AG10803 (cell line): ENCODE measurements at regions not wholly inside any gene's neighbourhood (a gene's known extent, or its start where the extent isn't known, plus 50 kb on each side); places are given as distances from the start of the nearest gene placed in this dataset.

Source experiments
- DNase-seq: peaks from one replicate; pipeline ENCODE4 v3.0.0; 2010; ENCODE audit warnings: low read depth
- H3K4me3 ChIP-seq: 2 replicates; pipeline ENCODE4 v1.5.1; 2011; ENCODE audit warnings: mild to moderate bottlenecking, low read length, control low read depth
- TF ChIP-seq, protein P1 (sequence below): conservative IDR thresholded peaks from 2 replicates; pipeline ENCODE4 v1.5.1; 2011; ENCODE audit warnings: mild to moderate bottlenecking, low read length, control low read depth, inconsistent platforms

GRCh38 chr6:4185846-4186245 is 50.5 kb upstream of the ECI2 start:
- no peak overlapping the region for H3K4me3 ChIP-seq
- no peak for DNase-seq
- TF ChIP-seq, protein P1, sequence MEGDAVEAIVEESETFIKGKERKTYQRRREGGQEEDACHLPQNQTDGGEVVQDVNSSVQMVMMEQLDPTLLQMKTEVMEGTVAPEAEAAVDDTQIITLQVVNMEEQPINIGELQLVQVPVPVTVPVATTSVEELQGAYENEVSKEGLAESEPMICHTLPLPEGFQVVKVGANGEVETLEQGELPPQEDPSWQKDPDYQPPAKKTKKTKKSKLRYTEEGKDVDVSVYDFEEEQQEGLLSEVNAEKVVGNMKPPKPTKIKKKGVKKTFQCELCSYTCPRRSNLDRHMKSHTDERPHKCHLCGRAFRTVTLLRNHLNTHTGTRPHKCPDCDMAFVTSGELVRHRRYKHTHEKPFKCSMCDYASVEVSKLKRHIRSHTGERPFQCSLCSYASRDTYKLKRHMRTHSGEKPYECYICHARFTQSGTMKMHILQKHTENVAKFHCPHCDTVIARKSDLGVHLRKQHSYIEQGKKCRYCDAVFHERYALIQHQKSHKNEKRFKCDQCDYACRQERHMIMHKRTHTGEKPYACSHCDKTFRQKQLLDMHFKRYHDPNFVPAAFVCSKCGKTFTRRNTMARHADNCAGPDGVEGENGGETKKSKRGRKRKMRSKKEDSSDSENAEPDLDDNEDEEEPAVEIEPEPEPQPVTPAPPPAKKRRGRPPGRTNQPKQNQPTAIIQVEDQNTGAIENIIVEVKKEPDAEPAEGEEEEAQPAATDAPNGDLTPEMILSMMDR = no peak

GRCh38 chr6:4185419-4185818 is 50.0 kb upstream of the ECI2 start:
- TF ChIP-seq, protein P1 = no peak
- H3K4me3 ChIP-seq = no peak overlapping the region
- no peak for DNase-seq
